Right forelimb (tissue), 1 donor: ENCODE measurements at regions not wholly inside any gene's neighbourhood (a gene's known extent, or its start where the extent isn't known, plus 50 kb on each side); places are given as distances from the start of the nearest gene placed in this dataset.
"Not testable (repeated sequence)": the region's sequence is repeated elsewhere in the genome, so short reads cannot be mapped to it uniquely, and the experiment has no call there.

Experiments
- DNase-seq: peaks from one replicate; pipeline ENCODE4 v3.0.0-alpha.2; 2018

DNA sequence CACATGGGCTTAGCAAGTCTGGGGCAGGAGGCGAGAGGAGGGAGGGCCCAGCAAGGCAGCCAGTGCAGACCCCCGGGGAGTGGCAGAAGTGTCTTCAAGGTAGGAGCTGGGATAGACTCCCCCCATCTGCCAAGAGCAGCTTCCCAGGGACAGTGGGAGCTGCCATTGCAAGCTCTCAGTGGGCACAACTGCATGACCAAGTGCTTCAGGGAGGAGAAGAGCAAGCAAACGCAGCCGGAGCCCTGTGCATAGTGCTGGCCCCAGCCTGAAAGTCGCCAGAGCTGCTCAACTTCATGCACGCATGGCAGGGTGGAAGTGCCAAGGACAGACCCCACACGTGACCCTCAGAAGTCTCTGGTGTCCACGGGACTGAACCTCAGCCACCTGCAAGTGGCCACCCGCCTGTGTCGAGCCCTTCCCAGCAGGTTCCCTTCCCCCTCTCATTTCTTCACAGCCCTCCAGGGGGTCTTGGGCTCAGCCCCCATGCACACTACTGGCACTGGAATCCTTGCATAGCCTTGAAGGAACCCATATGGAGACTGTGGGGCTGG lies 89.4 kb downstream of the PLXNA1 start:
- DNase-seq: no peak

GRCh38 chr3:127072971-127073783 lies 90.3 kb downstream of the PLXNA1 start:
- DNase-seq: no peak

DNA sequence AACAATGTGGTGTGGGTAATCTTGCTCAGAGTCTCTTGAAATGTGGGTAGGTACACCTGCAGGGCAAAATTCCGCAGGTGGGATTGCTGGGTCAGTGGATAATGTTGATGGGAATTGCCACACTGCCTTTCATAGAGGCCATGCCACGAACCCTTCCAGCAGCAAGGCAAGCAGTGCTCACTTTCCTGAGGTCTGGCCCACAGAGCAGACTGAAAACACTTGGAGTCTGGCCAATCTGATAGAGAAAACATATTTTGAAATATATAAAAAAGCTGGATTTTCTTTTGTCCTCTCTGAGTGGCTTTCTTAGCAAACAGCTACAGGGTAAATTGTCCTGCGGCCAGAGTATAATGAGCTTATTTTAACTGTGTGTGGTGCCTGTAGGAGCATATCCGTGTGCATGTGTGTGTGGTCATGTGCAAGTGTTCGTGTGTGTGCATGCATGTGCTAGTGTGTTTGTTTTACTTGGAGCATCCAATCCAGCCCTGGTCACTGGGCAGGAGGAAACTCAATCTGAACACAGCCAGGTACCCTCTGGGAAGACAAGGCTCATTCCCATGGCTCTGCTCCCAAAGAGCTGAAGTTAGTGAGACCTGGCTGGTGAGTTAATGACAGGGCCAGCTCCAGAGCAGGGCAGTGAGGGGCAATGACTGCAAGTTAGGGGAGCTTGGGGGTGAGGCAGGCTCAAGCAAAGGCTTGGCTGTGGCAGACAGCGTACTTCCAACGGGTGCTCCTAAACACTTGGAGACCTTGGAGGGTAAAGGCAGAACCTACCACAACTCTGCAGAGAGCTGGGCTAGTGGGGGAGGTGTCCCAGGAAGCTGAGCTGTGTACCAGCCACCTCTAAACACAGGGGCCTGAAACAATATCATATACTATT lies 91.3 kb downstream of the PLXNA1 start:
- DNase-seq: no peak

- peak; percentile 72 for DNase-seq
These were observed 92.0 kb downstream of the PLXNA1 start for GRCh38 chr3:127074900-127075360.

- DNase-seq: not testable (repeated sequence)
These were observed 93.5 kb downstream of the PLXNA1 start for GRCh38 chr3:127076166-127076992.

GRCh38 chr3:127077068-127077467 lies 94.2 kb downstream of the PLXNA1 start:
- no peak for DNase-seq

GRCh38 chr3:127077505-127078064 lies 94.7 kb downstream of the PLXNA1 start:
- no peak for DNase-seq

DNA sequence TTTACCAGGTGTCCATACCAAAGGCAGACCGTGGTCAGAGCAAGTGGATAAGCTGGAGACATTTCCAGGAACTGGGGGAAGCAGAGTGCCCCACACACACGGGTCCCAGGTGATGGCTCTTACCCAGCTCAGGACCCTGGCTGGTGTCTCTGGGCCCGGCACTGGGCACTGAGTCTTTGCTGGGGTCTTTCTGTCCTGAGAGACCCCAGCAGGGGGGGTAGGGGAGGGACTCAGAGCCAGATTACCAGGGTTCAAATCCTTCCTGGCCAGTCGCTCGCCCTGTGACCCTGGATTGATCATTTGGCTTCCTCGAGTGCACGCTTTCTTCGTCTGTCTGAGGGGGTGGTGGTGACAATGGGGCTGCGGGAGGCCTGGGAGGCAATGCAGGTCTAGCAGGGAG lies 95.7 kb downstream of the PLXNA1 start:
- DNase-seq: no peak

DNA sequence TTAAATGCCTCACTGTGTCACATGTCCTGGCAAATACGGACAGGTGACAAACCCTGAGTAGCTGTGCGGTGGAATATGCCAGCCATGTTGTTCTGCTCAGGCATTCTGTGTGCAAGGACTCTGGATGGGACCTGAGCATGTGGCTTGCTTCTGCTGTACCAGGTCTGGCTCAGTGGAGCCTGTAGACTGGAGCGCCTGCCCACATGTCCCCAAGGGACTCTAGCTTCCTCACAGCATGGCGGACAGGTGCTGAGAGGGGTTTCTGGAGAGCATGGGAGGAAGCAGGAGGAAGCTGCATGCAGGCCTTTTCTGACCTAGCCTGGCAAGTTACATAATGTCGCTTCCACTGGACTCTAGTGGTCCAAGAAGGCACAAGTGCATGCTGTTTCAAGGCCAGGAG lies 96.3 kb downstream of the PLXNA1 start:
- DNase-seq: no peak

DNA sequence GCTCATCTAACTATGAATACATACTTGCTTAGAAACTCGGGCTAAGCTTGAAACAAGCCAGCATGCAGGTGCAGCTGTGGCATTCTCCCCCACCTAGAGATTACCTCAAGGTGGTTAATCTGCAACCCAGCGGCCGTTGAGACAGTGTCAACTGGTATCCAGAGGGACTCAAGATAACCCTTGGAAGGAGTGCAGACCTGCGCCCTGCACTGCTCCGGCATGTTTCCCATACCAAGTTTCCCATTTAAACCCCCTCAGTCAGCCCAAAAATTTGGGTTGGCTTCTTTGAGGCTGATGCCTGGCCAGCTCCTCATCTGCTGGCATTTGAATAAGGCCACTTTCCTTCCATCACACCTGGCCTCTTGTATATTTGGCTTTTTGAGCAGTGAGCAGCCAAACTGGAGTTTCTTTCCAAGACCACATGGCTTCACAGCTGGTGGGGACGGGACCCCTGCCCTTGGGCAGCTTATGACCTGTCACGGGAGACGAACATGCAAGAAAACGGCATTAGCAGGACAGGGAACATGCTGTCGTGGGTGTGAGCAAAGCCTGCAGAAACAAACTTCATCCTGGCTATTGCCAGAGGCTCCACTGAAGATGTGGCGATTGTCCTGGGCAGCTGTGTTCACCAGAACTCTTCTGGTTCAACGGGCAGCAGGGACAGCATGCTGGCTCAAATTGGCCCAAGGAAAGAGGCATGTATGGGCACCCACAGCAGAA lies 98.2 kb downstream of the PLXNA1 start:
- DNase-seq: no peak

- no peak for DNase-seq
These were observed 99.2 kb downstream of the PLXNA1 start for GRCh38 chr3:127082066-127082465.

DNA sequence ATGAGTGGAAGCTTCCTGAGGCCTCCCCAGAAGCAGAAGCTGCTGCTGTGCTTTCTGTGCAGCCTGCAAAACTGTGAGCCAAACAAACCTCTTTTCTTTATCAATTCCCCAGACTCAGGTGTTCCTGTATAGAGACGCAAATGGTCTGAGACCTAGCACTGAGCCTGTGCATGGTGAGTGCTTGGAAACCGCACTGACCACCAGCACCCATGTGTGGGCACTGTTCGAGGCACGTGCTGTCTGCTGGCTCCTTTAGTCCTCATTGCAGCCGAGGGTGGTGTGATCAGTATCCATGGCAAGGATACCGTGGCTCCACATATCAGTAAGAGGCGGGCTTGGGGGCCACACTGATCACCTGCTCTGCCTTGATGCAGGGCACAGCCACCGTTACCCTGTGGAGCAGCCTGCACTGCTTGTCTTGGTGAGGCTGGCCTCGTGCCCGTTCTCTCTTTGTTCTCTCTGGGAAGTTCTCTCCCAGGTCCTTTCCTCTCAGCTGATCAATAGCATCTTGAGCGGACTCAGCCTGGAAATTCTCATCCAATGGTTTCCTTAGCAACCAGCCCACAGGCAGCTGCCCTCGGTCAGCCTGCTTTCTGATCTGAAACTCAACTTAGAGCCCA lies 101.0 kb downstream of the PLXNA1 start:
- no peak for DNase-seq

- no peak for DNase-seq
These were observed 101.6 kb downstream of the PLXNA1 start for GRCh38 chr3:127084401-127084990.

DNA sequence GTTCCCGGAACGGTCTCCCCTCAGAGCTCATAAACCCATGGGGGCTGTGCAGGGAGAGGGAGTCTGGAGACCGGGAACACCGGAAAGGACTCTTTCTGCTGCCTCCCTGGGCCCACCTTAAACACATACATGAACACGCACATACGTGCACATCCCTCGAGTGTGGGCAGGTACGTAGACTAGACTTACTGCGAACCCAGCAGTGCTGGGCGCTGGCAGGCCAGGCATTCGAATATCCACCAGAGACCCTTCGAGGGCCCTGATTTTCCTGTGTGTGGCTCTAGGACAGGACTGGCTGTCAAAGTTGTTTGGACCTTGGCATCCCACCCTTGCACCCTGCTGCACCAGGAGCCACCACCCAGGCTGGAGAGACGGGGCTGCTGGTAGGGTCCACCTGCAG lies 102.7 kb downstream of the PLXNA1 start:
- no peak for DNase-seq

DNA sequence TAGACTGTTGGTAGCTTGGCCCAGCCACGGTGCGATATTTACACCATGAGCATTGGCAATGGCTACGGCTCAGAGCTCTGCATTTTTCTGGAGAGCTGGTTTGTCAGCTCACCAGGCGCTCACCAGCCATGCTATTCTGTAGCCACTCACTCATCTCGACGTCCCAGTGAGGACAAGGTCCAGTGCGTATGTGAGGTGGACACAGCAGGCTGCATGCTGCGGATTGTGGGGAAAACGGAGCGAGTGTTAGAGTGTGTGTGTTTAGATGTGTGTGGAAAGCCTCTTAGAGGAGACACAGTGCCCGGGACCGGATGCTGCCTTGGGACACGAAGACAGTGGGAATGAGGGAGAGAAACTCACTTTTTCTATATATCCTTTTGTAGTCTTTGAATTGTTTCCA lies 103.7 kb downstream of the PLXNA1 start:
- not testable (repeated sequence) for DNase-seq

DNA sequence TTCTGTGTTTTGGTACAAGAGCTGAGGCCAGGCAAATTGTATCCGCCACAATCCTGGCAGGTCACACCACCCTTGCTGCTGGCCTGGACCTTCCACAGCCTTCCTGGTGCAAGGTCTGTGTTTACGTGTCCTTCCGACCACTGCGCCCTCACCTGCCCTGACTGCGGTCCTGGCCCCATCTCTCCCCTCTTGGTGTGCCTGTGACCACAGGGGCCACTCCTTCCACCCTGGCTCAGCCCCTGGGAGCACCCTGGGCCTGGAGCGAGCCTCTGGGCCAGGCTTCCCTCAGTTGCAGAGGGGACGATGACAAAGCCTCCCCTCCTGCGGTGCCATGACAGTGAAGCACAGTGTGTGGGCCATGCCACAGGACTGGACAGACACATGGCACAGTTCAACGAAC lies 104.5 kb downstream of the PLXNA1 start:
- no peak for DNase-seq

- DNase-seq: no peak
These were observed 104.2 kb upstream of the PRR23E start for GRCh38 chr3:127088511-127089351.

- peak; percentile 65 for DNase-seq
These were observed 103.3 kb upstream of the PRR23E start for GRCh38 chr3:127089486-127090145.
